ENCODE measurements at regions not wholly inside any gene's neighbourhood (a gene's known extent, or its start where the extent isn't known, plus 50 kb on each side); places are given as distances from the start of the nearest gene placed in this dataset.

GRCh38 chr6:28814032-28814976 is 109.5 kb downstream of the TRIM27 start:
- TF ChIP-seq, protein P1, sequence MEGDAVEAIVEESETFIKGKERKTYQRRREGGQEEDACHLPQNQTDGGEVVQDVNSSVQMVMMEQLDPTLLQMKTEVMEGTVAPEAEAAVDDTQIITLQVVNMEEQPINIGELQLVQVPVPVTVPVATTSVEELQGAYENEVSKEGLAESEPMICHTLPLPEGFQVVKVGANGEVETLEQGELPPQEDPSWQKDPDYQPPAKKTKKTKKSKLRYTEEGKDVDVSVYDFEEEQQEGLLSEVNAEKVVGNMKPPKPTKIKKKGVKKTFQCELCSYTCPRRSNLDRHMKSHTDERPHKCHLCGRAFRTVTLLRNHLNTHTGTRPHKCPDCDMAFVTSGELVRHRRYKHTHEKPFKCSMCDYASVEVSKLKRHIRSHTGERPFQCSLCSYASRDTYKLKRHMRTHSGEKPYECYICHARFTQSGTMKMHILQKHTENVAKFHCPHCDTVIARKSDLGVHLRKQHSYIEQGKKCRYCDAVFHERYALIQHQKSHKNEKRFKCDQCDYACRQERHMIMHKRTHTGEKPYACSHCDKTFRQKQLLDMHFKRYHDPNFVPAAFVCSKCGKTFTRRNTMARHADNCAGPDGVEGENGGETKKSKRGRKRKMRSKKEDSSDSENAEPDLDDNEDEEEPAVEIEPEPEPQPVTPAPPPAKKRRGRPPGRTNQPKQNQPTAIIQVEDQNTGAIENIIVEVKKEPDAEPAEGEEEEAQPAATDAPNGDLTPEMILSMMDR (conservative IDR thresholded peaks at IDR 0.05; ENCODE audit: low read length) = no peak
- no peak for TF ChIP-seq EZH2phosphoT487 (IDR thresholded peaks at IDR 0.05; ENCODE audit: borderline replicate concordance)
